ENCODE measurements at regions not wholly inside any gene's neighbourhood (a gene's known extent, or its start where the extent isn't known, plus 50 kb on each side); places are given as distances from the start of the nearest gene placed in this dataset.

DNA sequence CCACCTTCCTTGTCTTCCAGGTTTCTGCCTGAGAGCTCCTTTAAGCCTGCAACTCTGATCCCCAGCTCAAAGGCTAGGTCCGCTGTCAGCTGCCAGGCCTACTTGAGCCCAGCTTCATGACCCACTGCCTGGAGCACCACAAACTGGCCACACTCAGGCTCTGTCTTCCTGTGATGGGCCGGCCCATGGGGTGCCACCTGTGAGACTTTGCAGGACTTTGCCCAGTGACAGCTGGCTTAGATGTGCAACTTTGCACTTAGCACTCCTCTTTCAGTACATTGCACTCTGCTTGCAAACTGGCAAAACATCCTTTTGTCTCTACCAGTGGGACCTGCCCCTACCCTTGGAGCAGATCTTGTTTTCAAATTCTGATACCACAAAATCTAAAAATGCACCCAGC is 311.5 kb upstream of the PDE4D start:
- no peak for DNase-seq
- H3K4me1 ChIP-seq (ENCODE audit: insufficient read depth, low read length) = no peaks in the 10 kb centered on the region
- no peaks in the 10 kb centered on the region for H3K36me3 ChIP-seq (ENCODE audit: insufficient read depth, low read length)
- no peak overlapping the region for H3K4me3 Mint-ChIP-seq
- H3K9me3 ChIP-seq (ENCODE audit: low read length) = no peaks in the 10 kb centered on the region
- H3K4me3 ChIP-seq (ENCODE audit: low read length) = no peak overlapping the region
- no peak overlapping the region for H3K27ac Mint-ChIP-seq
- POLR2A ChIA-PET = no interaction called here
- H3K27me3 ChIP-seq (ENCODE audit: insufficient read depth, low read length, poor library complexity, severe bottlenecking) = no peaks in the 10 kb centered on the region
- H3K27me3 Mint-ChIP-seq = no peaks in the 10 kb centered on the region
- H3K36me3 Mint-ChIP-seq = no peaks in the 10 kb centered on the region
- CTCF ChIA-PET = no interaction called here
- no peaks in the 10 kb centered on the region for H3K4me1 Mint-ChIP-seq
- peaks cover 0 to 18% (median 2%) of the 10 kb centered on the region in 5 donors for H3K9me3 Mint-ChIP-seq
- no peak overlapping the region for H3K27ac ChIP-seq (ENCODE audit: low read depth, low read length)

DNA sequence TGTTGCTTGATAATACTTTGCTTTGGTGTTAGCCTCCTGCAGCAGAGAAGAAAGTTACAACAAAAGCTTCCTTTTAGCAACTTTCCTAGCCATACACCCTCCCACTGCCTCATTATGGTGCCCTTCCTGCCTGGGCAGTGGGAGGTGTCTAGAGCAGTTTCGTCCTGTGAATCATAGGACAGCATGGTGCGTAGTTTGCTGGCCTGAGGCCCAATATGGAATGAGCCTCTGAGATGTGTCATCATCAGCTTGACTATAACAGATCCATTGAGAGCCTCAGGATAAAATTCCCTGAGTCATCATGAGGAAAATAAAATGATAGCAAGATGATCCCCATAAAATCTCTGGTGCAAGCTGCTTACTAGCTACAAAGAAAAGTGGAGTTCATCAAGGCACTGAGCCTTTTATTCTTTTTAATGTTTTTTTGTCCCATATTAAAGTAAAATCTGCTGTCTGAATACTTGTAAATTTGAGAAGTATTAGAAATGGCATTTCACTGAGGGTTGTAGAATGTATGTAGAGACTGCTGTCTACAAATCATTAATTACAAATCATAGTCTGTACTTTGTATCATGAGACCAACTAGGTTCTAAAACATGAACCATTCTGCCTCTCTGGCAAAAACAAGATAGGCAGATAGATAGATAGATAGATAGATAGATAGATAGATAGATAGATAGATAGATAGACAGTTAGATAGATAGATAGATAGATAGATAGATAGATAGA is 303.0 kb upstream of the PDE4D start:
- POLR2A ChIA-PET = no interaction called here
- no peaks in the 10 kb centered on the region for H3K36me3 ChIP-seq (ENCODE audit: insufficient read depth, low read length)
- H3K4me1 ChIP-seq (ENCODE audit: insufficient read depth, low read length) = no peaks in the 10 kb centered on the region
- Mint-ChIP-seq H3K36me3 (no peaks in the 10 kb centered on the region), H3K9me3 (peaks cover 1 to 26% (median 9%) of the 10 kb centered on the region in 5 donors), H3K4me3 (no peak overlapping the region), H3K27me3 (no peaks in the 10 kb centered on the region), H3K27ac (no peak overlapping the region), H3K4me1 (no peaks in the 10 kb centered on the region)
- H3K27me3 ChIP-seq (ENCODE audit: insufficient read depth, low read length, poor library complexity, severe bottlenecking) = no peaks in the 10 kb centered on the region
- H3K27ac ChIP-seq (ENCODE audit: low read depth, low read length) = no peak overlapping the region
- no peak for DNase-seq
- no peaks in the 10 kb centered on the region for H3K9me3 ChIP-seq (ENCODE audit: low read length)
- no peak overlapping the region for H3K4me3 ChIP-seq (ENCODE audit: low read length)
- CTCF ChIA-PET = no interaction called here

DNA sequence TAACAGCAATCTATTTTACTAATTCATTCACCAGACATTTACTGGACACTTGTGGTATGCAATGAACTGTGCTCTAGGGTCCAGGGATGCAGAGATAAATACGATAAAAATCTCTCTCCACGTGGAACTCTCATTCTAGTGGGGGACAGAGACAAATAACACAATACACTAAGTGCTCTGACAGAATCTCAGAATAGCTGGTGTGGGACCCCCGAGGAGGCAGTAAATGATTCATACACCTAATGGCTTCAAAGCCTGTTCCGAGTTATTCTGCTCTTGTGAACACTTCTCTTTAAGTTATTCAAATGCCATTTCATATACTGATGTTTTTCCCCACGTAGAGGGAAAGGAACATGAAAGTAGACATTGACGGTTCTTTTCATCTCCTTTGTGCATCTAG is 302.0 kb upstream of the PDE4D start:
- no peak overlapping the region for H3K27ac ChIP-seq (ENCODE audit: low read depth, low read length)
- H3K4me3 Mint-ChIP-seq = no peak overlapping the region
- peaks cover 1 to 24% (median 9%) of the 10 kb centered on the region in 5 donors for H3K9me3 Mint-ChIP-seq
- CTCF ChIA-PET = no interaction called here
- no peak for DNase-seq
- H3K27me3 Mint-ChIP-seq = no peaks in the 10 kb centered on the region
- no peaks in the 10 kb centered on the region for H3K36me3 ChIP-seq (ENCODE audit: insufficient read depth, low read length)
- H3K4me1 Mint-ChIP-seq = no peaks in the 10 kb centered on the region
- no peaks in the 10 kb centered on the region for H3K27me3 ChIP-seq (ENCODE audit: insufficient read depth, low read length, poor library complexity, severe bottlenecking)
- H3K4me3 ChIP-seq (ENCODE audit: low read length) = no peak overlapping the region
- no peaks in the 10 kb centered on the region for H3K36me3 Mint-ChIP-seq
- H3K9me3 ChIP-seq (ENCODE audit: low read length) = no peaks in the 10 kb centered on the region
- no peaks in the 10 kb centered on the region for H3K4me1 ChIP-seq (ENCODE audit: insufficient read depth, low read length)
- POLR2A ChIA-PET = no interaction called here
- H3K27ac Mint-ChIP-seq = no peak overlapping the region

GRCh38 chr5:60195083-60195482 is 301.6 kb upstream of the PDE4D start:
- DNase-seq = no peak
- H3K36me3 ChIP-seq (ENCODE audit: insufficient read depth, low read length) = no peaks in the 10 kb centered on the region
- no peaks in the 10 kb centered on the region for H3K4me1 ChIP-seq (ENCODE audit: insufficient read depth, low read length)
- no peak overlapping the region for H3K27ac Mint-ChIP-seq
- no peaks in the 10 kb centered on the region for H3K9me3 ChIP-seq (ENCODE audit: low read length)
- CTCF ChIA-PET = no interaction called here
- H3K4me1 Mint-ChIP-seq = no peaks in the 10 kb centered on the region
- no peaks in the 10 kb centered on the region for H3K27me3 Mint-ChIP-seq
- POLR2A ChIA-PET = no interaction called here
- no peaks in the 10 kb centered on the region for H3K27me3 ChIP-seq (ENCODE audit: insufficient read depth, low read length, poor library complexity, severe bottlenecking)
- no peaks in the 10 kb centered on the region for H3K36me3 Mint-ChIP-seq
- no peak overlapping the region for H3K4me3 ChIP-seq (ENCODE audit: low read length)
- no peak overlapping the region for H3K27ac ChIP-seq (ENCODE audit: low read depth, low read length)
- peaks cover 1 to 24% (median 9%) of the 10 kb centered on the region in 5 donors for H3K9me3 Mint-ChIP-seq
- no peak overlapping the region for H3K4me3 Mint-ChIP-seq

- H3K4me3 Mint-ChIP-seq = no peak overlapping the region
- no peaks in the 10 kb centered on the region for H3K9me3 ChIP-seq (ENCODE audit: low read length)
- H3K36me3 ChIP-seq (ENCODE audit: insufficient read depth, low read length) = no peaks in the 10 kb centered on the region
- H3K36me3 Mint-ChIP-seq = no peaks in the 10 kb centered on the region
- H3K4me3 ChIP-seq (ENCODE audit: low read length) = no peak overlapping the region
- DNase-seq = no peak
- no peak overlapping the region for H3K27ac ChIP-seq (ENCODE audit: low read depth, low read length)
- H3K27me3 Mint-ChIP-seq = no peaks in the 10 kb centered on the region
- peaks cover 0 to 9% (median 5%) of the 10 kb centered on the region in 5 donors for H3K9me3 Mint-ChIP-seq
- no peaks in the 10 kb centered on the region for H3K4me1 ChIP-seq (ENCODE audit: insufficient read depth, low read length)
- H3K4me1 Mint-ChIP-seq = no peaks in the 10 kb centered on the region
- H3K27me3 ChIP-seq (ENCODE audit: insufficient read depth, low read length, poor library complexity, severe bottlenecking) = no peaks in the 10 kb centered on the region
- H3K27ac Mint-ChIP-seq = no peak overlapping the region
- ChIA-PET CTCF (no interaction called here), POLR2A (no interaction called here)
Observed at GRCh38 chr5:60185231-60186099, 291.9 kb upstream of the PDE4D start.

GRCh38 chr5:60184606-60185005 is 291.1 kb upstream of the PDE4D start:
- Mint-ChIP-seq H3K4me3 (no peak overlapping the region), H3K36me3 (no peaks in the 10 kb centered on the region), H3K4me1 (no peaks in the 10 kb centered on the region), H3K27me3 (no peaks in the 10 kb centered on the region), H3K27ac (no peak overlapping the region), H3K9me3 (peaks cover 0 to 9% (median 5%) of the 10 kb centered on the region in 5 donors)
- CTCF ChIA-PET = no interaction called here
- Histone ChIP-seq H3K4me3 (ENCODE audit: low read length) (no peak overlapping the region), H3K36me3 (ENCODE audit: insufficient read depth, low read length) (no peaks in the 10 kb centered on the region), H3K4me1 (ENCODE audit: insufficient read depth, low read length) (no peaks in the 10 kb centered on the region), H3K27me3 (ENCODE audit: insufficient read depth, low read length, poor library complexity, severe bottlenecking) (no peaks in the 10 kb centered on the region), H3K9me3 (ENCODE audit: low read length) (no peaks in the 10 kb centered on the region), H3K27ac (ENCODE audit: low read depth, low read length) (no peak overlapping the region)
- no peak for DNase-seq
- POLR2A ChIA-PET = no interaction called here

- no peak overlapping the region for H3K4me3 Mint-ChIP-seq
- POLR2A ChIA-PET = no interaction called here
Observed at GRCh38 chr5:60183881-60184280, 290.4 kb upstream of the PDE4D start.

GRCh38 chr5:60178101-60178500 is 284.6 kb upstream of the PDE4D start:
- no peaks in the 10 kb centered on the region for H3K27me3 ChIP-seq (ENCODE audit: insufficient read depth, low read length, poor library complexity, severe bottlenecking)
- Mint-ChIP-seq H3K27ac (no peak overlapping the region), H3K4me1 (no peaks in the 10 kb centered on the region), H3K4me3 (no peak overlapping the region), H3K9me3 (peaks cover 2 to 24% (median 6%) of the 10 kb centered on the region in 5 donors), H3K27me3 (no peaks in the 10 kb centered on the region), H3K36me3 (no peaks in the 10 kb centered on the region)
- H3K4me1 ChIP-seq (ENCODE audit: insufficient read depth, low read length) = no peaks in the 10 kb centered on the region
- H3K4me3 ChIP-seq (ENCODE audit: low read length) = no peak overlapping the region
- DNase-seq = no peak
- CTCF ChIA-PET = no interaction called here
- H3K36me3 ChIP-seq (ENCODE audit: insufficient read depth, low read length) = no peaks in the 10 kb centered on the region
- H3K27ac ChIP-seq (ENCODE audit: low read depth, low read length) = no peak overlapping the region
- POLR2A ChIA-PET = no interaction called here
- H3K9me3 ChIP-seq (ENCODE audit: low read length) = no peaks in the 10 kb centered on the region

More at GRCh38 chr5:60183881-60184280, 290.4 kb upstream of the PDE4D start:
- Histone ChIP-seq H3K36me3 (ENCODE audit: insufficient read depth, low read length) (no peaks in the 10 kb centered on the region), H3K9me3 (ENCODE audit: low read length) (no peaks in the 10 kb centered on the region), H3K27me3 (ENCODE audit: insufficient read depth, low read length, poor library complexity, severe bottlenecking) (no peaks in the 10 kb centered on the region), H3K4me1 (ENCODE audit: insufficient read depth, low read length) (no peaks in the 10 kb centered on the region), H3K27ac (ENCODE audit: low read depth, low read length) (no peak overlapping the region), H3K4me3 (ENCODE audit: low read length) (no peak overlapping the region)
- CTCF ChIA-PET = no interaction called here
- no peak for DNase-seq
- Mint-ChIP-seq H3K4me1 (no peaks in the 10 kb centered on the region), H3K27ac (no peak overlapping the region), H3K9me3 (peaks cover 0 to 9% (median 4%) of the 10 kb centered on the region in 5 donors), H3K36me3 (no peaks in the 10 kb centered on the region), H3K27me3 (no peaks in the 10 kb centered on the region)
